HL-60 (cell line): ENCODE measurements at regions not wholly inside any gene's neighbourhood (a gene's known extent, or its start where the extent isn't known, plus 50 kb on each side); places are given as distances from the start of the nearest gene placed in this dataset.

Source experiments
- CTCF ChIP-seq: IDR thresholded peaks from one replicate; pipeline ENCODE4 v1.5.1; 2011; ENCODE audit warnings: low read length, control low read depth, inconsistent platforms; ENCODE audit not compliant: insufficient read depth
- GABPA ChIP-seq: IDR thresholded peaks from 2 replicates; pipeline ENCODE4 v1.6.1; 2012; ENCODE audit warnings: low read depth
- POLR2AphosphoS5 ChIP-seq: IDR thresholded peaks from 2 replicates; pipeline ENCODE4 v1.6.1; 2012; ENCODE audit warnings: low read depth
- REST ChIP-seq: IDR thresholded peaks from 2 replicates; pipeline ENCODE4 v1.6.1; 2012; ENCODE audit warnings: low read depth; ENCODE audit not compliant: insufficient replicate concordance
- SPI1 ChIP-seq: IDR thresholded peaks from 2 replicates; pipeline ENCODE4 v1.6.1; 2012; ENCODE audit warnings: low read depth, mild to moderate bottlenecking, borderline replicate concordance

GRCh38 chr2:236689393-236689700 lies 119.7 kb downstream of the ACKR3 start:
- TF ChIP-seq CTCF (no peak), POLR2AphosphoS5 (no peak), SPI1 (no peak), GABPA (no peak), REST (no peak)
